ENCODE measurements at regions not wholly inside any gene's neighbourhood (a gene's known extent, or its start where the extent isn't known, plus 50 kb on each side); places are given as distances from the start of the nearest gene placed in this dataset.

DNA sequence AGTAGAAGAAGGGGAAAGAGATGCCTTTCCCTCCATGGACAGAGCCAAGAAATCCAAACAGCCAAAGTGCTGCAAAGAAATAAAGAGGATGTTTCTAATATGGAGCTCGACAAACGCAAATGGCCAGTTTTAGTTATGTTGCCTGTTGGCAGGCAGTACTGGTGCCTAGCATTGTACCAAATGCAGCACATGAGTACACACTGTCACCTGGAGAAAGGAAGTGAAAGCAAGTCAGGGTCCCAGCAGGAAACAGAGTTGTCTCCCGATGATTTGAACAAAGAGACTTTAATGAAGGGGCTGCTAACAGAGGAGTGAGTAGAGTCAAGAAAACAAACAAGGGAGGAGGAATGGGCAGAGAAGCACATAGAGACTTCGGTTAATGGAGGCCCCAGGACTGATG, 623.0 kb downstream of the BCL11A start:
- no peaks in the 10 kb centered on the region for H3K9me3 ChIP-seq (ENCODE audit: control insufficient read depth in 2 of 2, insufficient read depth in 1 of 2, low read depth in 1 of 2, low read length in 1 of 2)
- no peak overlapping the region for H3K4me3 ChIP-seq (ENCODE audit: low read depth in 1 of 2, low read length in 2 of 2)
- no peak overlapping the region for H3K27ac ChIP-seq (ENCODE audit: low read depth in 2 of 2, low read length in 1 of 2)
- H3K4me1 ChIP-seq (ENCODE audit: control insufficient read depth in 2 of 2, insufficient read depth in 2 of 2, low read length in 1 of 2): no peaks in the 10 kb centered on the region
- WGBS, 2 donors: 79 to 80% methylated on average over 4 of the region's 4 CpGs
- no peaks in the 10 kb centered on the region for H3K36me3 ChIP-seq (ENCODE audit: control insufficient read depth in 2 of 2, insufficient read depth in 2 of 2, low read length in 1 of 2)
- peaks cover 0 to 2% of the 10 kb centered on the region in 2 donors for H3K27me3 ChIP-seq (ENCODE audit: control insufficient read depth in 1 of 2, insufficient read depth in 2 of 2, low read length in 2 of 2)

DNA sequence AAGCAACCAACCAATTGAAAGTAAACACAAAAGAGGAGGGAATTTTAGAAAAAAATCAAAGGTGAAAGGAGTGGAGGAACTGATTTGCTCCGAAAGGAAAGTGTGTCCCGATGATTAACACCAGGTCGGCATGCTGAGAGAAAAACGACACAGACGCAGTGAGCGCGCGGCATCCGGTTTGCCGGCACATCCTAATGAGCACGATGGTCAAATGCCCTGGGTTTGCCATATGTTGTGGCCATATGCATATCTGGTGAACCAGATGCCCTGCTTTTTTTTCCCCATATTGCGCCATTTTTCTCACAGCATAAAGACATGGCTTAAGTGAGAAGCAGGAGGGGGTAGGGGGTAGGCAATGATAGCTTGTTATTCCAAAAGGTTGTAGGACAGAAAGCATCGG, 626.7 kb downstream of the BCL11A start:
- H3K9me3 ChIP-seq (ENCODE audit: control insufficient read depth in 2 of 2, insufficient read depth in 1 of 2, low read depth in 1 of 2, low read length in 1 of 2): no peaks in the 10 kb centered on the region
- 95 to 96% methylated on average over 13 of the region's 13 CpGs for WGBS, 2 donors
- H3K36me3 ChIP-seq (ENCODE audit: control insufficient read depth in 2 of 2, insufficient read depth in 2 of 2, low read length in 1 of 2): no peaks in the 10 kb centered on the region

DNA sequence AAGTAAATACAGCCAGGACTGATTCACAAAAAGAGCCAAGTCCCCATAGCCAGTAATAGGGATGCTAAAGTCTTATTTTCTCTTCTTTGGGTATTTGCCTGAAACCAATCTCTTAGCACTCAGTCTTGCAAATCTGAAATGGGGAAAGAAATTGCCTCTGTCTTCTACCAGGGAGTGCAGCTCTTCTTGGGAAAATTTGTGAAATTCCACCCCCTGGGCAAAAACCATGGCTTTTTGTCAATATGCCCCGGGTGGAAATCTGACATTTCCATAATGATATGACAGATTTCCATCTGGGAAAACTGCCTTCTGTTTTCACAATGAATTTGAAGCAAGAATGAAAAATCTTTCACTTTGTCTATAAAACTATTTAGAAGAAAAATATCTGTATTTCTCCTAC, 628.1 kb downstream of the BCL11A start:
- Histone ChIP-seq H3K27ac (ENCODE audit: low read depth in 2 of 2, low read length in 1 of 2) (no peak overlapping the region), H3K36me3 (ENCODE audit: control insufficient read depth in 2 of 2, insufficient read depth in 2 of 2, low read length in 1 of 2) (no peaks in the 10 kb centered on the region), H3K27me3 (ENCODE audit: control insufficient read depth in 1 of 2, insufficient read depth in 2 of 2, low read length in 2 of 2) (peaks cover 0 to 2% of the 10 kb centered on the region in 2 donors), H3K4me3 (ENCODE audit: low read depth in 1 of 2, low read length in 2 of 2) (no peak overlapping the region), H3K4me1 (ENCODE audit: control insufficient read depth in 2 of 2, insufficient read depth in 2 of 2, low read length in 1 of 2) (no peaks in the 10 kb centered on the region), H3K9me3 (ENCODE audit: control insufficient read depth in 2 of 2, insufficient read depth in 1 of 2, low read depth in 1 of 2, low read length in 1 of 2) (no peaks in the 10 kb centered on the region)
- 43 to 47% methylated on average over 1 of the region's 1 CpG for WGBS, 2 donors

More for the DNA sequence above, 626.7 kb downstream of the BCL11A start:
- H3K27me3 ChIP-seq (ENCODE audit: control insufficient read depth in 1 of 2, insufficient read depth in 2 of 2, low read length in 2 of 2): peaks cover 0 to 2% of the 10 kb centered on the region in 2 donors
- H3K4me3 ChIP-seq (ENCODE audit: low read depth in 1 of 2, low read length in 2 of 2): no peak overlapping the region
- H3K4me1 ChIP-seq (ENCODE audit: control insufficient read depth in 2 of 2, insufficient read depth in 2 of 2, low read length in 1 of 2): no peaks in the 10 kb centered on the region
- no peak overlapping the region for H3K27ac ChIP-seq (ENCODE audit: low read depth in 2 of 2, low read length in 1 of 2)

DNA sequence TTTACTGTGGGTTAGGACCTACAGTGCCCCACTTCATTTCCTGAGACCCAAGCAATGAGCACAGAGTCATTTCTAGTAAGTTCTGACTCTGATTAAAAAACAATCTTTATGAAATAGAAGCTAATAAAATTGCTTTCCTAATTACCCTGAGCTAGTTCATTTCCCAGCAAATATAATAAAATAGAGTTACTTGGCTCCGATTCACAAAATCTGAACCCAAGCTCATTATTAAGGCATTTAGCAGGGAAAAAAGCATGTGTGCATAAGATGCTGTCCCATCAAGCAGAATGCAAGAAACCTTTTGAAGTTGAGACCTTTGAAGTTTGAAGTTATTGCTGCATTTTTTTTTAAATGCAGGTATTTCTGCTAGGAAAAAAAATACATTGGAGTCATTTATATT, 629.1 kb downstream of the BCL11A start:
- no peaks in the 10 kb centered on the region for H3K36me3 ChIP-seq (ENCODE audit: control insufficient read depth in 2 of 2, insufficient read depth in 2 of 2, low read length in 1 of 2)
- WGBS, 2 donors: 68 to 75% methylated on average over 1 of the region's 1 CpG
- no peaks in the 10 kb centered on the region for H3K4me1 ChIP-seq (ENCODE audit: control insufficient read depth in 2 of 2, insufficient read depth in 2 of 2, low read length in 1 of 2)
- H3K4me3 ChIP-seq (ENCODE audit: low read depth in 1 of 2, low read length in 2 of 2): no peak overlapping the region
- no peaks in the 10 kb centered on the region for H3K9me3 ChIP-seq (ENCODE audit: control insufficient read depth in 2 of 2, insufficient read depth in 1 of 2, low read depth in 1 of 2, low read length in 1 of 2)
- H3K27me3 ChIP-seq (ENCODE audit: control insufficient read depth in 1 of 2, insufficient read depth in 2 of 2, low read length in 2 of 2): no peaks in the 10 kb centered on the region
- H3K27ac ChIP-seq (ENCODE audit: low read depth in 2 of 2, low read length in 1 of 2): no peak overlapping the region

DNA sequence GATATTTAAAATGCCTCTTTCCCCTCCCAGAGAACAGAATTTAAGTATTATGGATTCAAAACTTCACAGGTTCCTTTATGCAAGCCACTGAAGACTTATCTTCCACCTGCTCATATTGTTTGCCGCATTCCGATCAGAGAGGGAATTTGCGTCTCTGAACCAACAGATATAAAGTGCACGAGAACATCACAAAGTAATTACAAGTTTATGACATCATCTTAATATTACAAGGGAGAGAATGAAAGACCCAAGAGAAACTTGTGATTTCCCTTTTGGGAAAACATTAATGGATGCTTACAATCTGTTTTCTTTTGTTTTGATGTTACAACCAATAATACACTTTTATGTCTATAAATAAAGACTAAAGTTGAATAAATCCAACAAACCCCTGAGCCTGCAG, 631.0 kb downstream of the BCL11A start:
- 89 to 91% methylated on average over 4 of the region's 4 CpGs for WGBS, 2 donors
- no peaks in the 10 kb centered on the region for H3K36me3 ChIP-seq (ENCODE audit: control insufficient read depth in 2 of 2, insufficient read depth in 2 of 2, low read length in 1 of 2)
- no peak overlapping the region for H3K27ac ChIP-seq (ENCODE audit: low read depth in 2 of 2, low read length in 1 of 2)
- H3K27me3 ChIP-seq (ENCODE audit: control insufficient read depth in 1 of 2, insufficient read depth in 2 of 2, low read length in 2 of 2): no peaks in the 10 kb centered on the region
- H3K4me3 ChIP-seq (ENCODE audit: low read depth in 1 of 2, low read length in 2 of 2): no peak overlapping the region
- no peaks in the 10 kb centered on the region for H3K4me1 ChIP-seq (ENCODE audit: control insufficient read depth in 2 of 2, insufficient read depth in 2 of 2, low read length in 1 of 2)
- H3K9me3 ChIP-seq (ENCODE audit: control insufficient read depth in 2 of 2, insufficient read depth in 1 of 2, low read depth in 1 of 2, low read length in 1 of 2): no peaks in the 10 kb centered on the region

DNA sequence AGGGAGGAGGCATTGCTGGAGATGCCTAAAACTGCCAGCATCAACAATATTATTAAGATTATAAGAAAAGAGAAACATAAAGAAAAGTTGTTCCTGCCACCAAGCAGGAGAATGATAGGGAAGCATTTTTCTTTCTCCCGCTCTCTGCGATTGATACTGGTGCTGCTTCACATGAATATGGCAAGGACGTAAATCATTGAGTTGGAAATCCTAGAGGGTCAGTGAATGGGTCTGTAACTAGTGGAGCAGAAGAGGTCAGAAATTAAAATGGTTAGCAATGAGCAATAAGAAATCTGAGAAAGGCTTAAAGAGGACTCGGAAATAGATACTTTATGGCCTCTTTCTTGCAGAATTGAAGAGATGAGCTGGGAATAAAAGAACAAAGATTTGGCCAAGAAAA, 631.7 kb downstream of the BCL11A start:
- H3K4me1 ChIP-seq (ENCODE audit: control insufficient read depth in 2 of 2, insufficient read depth in 2 of 2, low read length in 1 of 2): no peaks in the 10 kb centered on the region
- H3K9me3 ChIP-seq (ENCODE audit: control insufficient read depth in 2 of 2, insufficient read depth in 1 of 2, low read depth in 1 of 2, low read length in 1 of 2): no peaks in the 10 kb centered on the region
- WGBS, 2 donors: 95% methylated on average over 4 of the region's 4 CpGs
- no peaks in the 10 kb centered on the region for H3K36me3 ChIP-seq (ENCODE audit: control insufficient read depth in 2 of 2, insufficient read depth in 2 of 2, low read length in 1 of 2)
- H3K27me3 ChIP-seq (ENCODE audit: control insufficient read depth in 1 of 2, insufficient read depth in 2 of 2, low read length in 2 of 2): no peaks in the 10 kb centered on the region
- H3K27ac ChIP-seq (ENCODE audit: low read depth in 2 of 2, low read length in 1 of 2): no peak overlapping the region
- H3K4me3 ChIP-seq (ENCODE audit: low read depth in 1 of 2, low read length in 2 of 2): no peak overlapping the region

DNA sequence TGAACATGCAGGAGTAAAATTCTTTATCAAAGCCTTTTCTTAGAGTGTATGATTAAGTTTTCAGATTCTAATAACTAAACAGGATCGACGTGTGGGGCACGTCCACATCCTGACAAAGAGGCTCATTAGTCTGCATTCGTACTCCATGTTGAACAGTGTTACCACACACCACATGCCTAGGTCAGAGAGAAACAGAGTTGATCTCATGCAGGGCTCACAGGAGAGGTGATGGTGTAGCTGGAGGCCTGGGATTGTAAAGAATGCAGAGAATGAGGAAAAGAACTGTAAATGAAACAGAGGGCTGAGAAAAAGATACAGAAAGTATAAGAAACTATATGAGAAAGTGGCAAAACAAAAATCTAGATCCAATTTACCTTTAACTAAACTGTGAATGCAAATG, 632.5 kb downstream of the BCL11A start:
- no peaks in the 10 kb centered on the region for H3K27me3 ChIP-seq (ENCODE audit: control insufficient read depth in 1 of 2, insufficient read depth in 2 of 2, low read length in 2 of 2)
- no peak overlapping the region for H3K27ac ChIP-seq (ENCODE audit: low read depth in 2 of 2, low read length in 1 of 2)
- WGBS, 2 donors: 75 to 76% methylated on average over 4 of the region's 4 CpGs
- H3K4me3 ChIP-seq (ENCODE audit: low read depth in 1 of 2, low read length in 2 of 2): no peak overlapping the region
- H3K9me3 ChIP-seq (ENCODE audit: control insufficient read depth in 2 of 2, insufficient read depth in 1 of 2, low read depth in 1 of 2, low read length in 1 of 2): no peaks in the 10 kb centered on the region
- H3K4me1 ChIP-seq (ENCODE audit: control insufficient read depth in 2 of 2, insufficient read depth in 2 of 2, low read length in 1 of 2): no peaks in the 10 kb centered on the region
- no peaks in the 10 kb centered on the region for H3K36me3 ChIP-seq (ENCODE audit: control insufficient read depth in 2 of 2, insufficient read depth in 2 of 2, low read length in 1 of 2)

DNA sequence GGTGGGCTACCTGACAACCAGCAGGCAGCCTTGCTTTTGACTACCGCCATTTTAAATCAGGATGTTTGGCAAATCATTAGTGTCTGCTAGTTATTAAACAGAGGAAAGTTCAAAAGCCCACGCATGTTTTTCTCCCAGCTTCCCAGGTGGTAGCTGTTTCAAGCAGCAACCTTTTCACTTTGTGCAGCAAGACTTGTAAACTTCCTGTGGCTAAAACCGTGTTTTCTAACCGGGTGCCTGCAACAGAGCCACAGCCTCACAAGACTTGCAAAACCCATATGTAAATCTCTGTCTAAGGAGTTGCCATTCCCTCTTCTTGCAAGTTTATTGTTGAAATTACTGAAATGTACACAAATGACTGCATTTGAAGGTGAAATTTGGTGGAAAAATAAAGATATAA, 633.1 kb downstream of the BCL11A start:
- Histone ChIP-seq H3K27ac (ENCODE audit: low read depth in 2 of 2, low read length in 1 of 2) (no peak overlapping the region), H3K4me3 (ENCODE audit: low read depth in 1 of 2, low read length in 2 of 2) (no peak overlapping the region), H3K4me1 (ENCODE audit: control insufficient read depth in 2 of 2, insufficient read depth in 2 of 2, low read length in 1 of 2) (no peaks in the 10 kb centered on the region), H3K27me3 (ENCODE audit: control insufficient read depth in 1 of 2, insufficient read depth in 2 of 2, low read length in 2 of 2) (no peaks in the 10 kb centered on the region), H3K9me3 (ENCODE audit: control insufficient read depth in 2 of 2, insufficient read depth in 1 of 2, low read depth in 1 of 2, low read length in 1 of 2) (no peaks in the 10 kb centered on the region), H3K36me3 (ENCODE audit: control insufficient read depth in 2 of 2, insufficient read depth in 2 of 2, low read length in 1 of 2) (no peaks in the 10 kb centered on the region)
- WGBS, 2 donors: 63 to 64% methylated on average over 4 of the region's 4 CpGs

DNA sequence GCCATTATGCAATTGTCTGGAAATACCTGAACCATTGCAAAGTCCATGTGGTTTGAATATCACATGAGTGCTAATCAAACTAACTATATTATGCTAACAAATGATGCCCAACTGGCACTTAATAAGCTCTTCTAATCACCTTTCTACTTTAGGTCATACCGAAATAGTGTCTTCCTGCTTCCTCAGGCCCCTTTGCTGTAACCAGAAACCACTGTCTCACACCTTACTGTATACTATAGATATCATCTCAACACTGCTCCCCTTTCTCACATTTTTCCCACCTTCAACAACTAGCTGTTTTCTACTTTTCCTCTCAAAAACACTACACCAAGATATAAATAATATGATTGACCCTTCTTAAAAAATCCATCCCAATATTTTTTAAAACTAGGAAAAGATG, 633.9 kb downstream of the BCL11A start:
- Histone ChIP-seq H3K27me3 (ENCODE audit: control insufficient read depth in 1 of 2, insufficient read depth in 2 of 2, low read length in 2 of 2) (no peaks in the 10 kb centered on the region), H3K27ac (ENCODE audit: low read depth in 2 of 2, low read length in 1 of 2) (no peak overlapping the region), H3K4me1 (ENCODE audit: control insufficient read depth in 2 of 2, insufficient read depth in 2 of 2, low read length in 1 of 2) (no peaks in the 10 kb centered on the region), H3K36me3 (ENCODE audit: control insufficient read depth in 2 of 2, insufficient read depth in 2 of 2, low read length in 1 of 2) (no peaks in the 10 kb centered on the region), H3K4me3 (ENCODE audit: low read depth in 1 of 2, low read length in 2 of 2) (no peak overlapping the region), H3K9me3 (ENCODE audit: control insufficient read depth in 2 of 2, insufficient read depth in 1 of 2, low read depth in 1 of 2, low read length in 1 of 2) (no peaks in the 10 kb centered on the region)
- 75 to 81% methylated on average over 1 of the region's 1 CpG for WGBS, 2 donors

DNA sequence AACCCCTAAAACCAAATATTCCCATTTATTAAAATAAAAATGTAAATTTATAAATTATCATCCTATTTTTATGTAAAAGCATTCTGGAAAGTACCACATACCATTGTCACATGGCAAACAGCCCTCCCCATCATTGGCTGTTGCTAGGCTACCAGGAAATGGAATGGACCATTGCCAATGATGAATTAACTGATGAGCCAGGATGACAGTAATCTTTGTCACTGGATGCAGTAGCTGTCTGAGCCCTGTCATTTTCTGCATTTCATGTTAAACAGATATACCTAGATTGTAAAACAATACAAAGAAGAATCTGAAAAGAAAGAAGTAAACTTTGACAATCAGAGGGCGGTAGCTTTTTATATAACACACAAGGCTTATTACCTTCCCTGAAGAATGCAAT, 641.4 kb downstream of the BCL11A start:
- no peak overlapping the region for H3K4me3 ChIP-seq (ENCODE audit: low read depth in 1 of 2, low read length in 2 of 2)
- H3K27me3 ChIP-seq (ENCODE audit: control insufficient read depth in 1 of 2, insufficient read depth in 2 of 2, low read length in 2 of 2): no peaks in the 10 kb centered on the region
- H3K4me1 ChIP-seq (ENCODE audit: control insufficient read depth in 2 of 2, insufficient read depth in 2 of 2, low read length in 1 of 2): no peaks in the 10 kb centered on the region
- no peaks in the 10 kb centered on the region for H3K9me3 ChIP-seq (ENCODE audit: control insufficient read depth in 2 of 2, insufficient read depth in 1 of 2, low read depth in 1 of 2, low read length in 1 of 2)
- no peak overlapping the region for H3K27ac ChIP-seq (ENCODE audit: low read depth in 2 of 2, low read length in 1 of 2)
- WGBS, 2 donors: 63 to 90% methylated on average over 1 of the region's 1 CpG
- no peaks in the 10 kb centered on the region for H3K36me3 ChIP-seq (ENCODE audit: control insufficient read depth in 2 of 2, insufficient read depth in 2 of 2, low read length in 1 of 2)
